RWPE1 (cell line): ENCODE measurements at regions not wholly inside any gene's neighbourhood (a gene's known extent, or its start where the extent isn't known, plus 50 kb on each side); places are given as distances from the start of the nearest gene placed in this dataset.

Source experiments
- CTCF ChIA-PET: fragments of 350-600 bp; sonication (Branson Sonifier 250); formaldehyde crosslinking; extraction: SDS; loops from one replicate; lab custom pipeline; 2021; lab: Yijun Ruan, JAX
- POLR2A ChIA-PET: fragments of 400-600 bp; formaldehyde crosslinking; extraction: SDS; loops from one replicate; lab custom pipeline; 2020; ENCODE audit warnings: antibody characterized with exemption; ENCODE audit not compliant: low non-redundant PET; lab: Yijun Ruan, JAX
- DNase-seq: peaks from one replicate; pipeline ENCODE4 v3.0.0; 2012; ENCODE audit warnings: low spot score
- H3K27ac ChIP-seq: fragments of 450-650 bp; 2 replicates; pipeline ENCODE4 v1.5.1; 2017
- TF ChIP-seq, protein P1 (sequence below): fragments of 450-650 bp; conservative IDR thresholded peaks from 2 replicates; pipeline ENCODE4 v1.5.1; 2017; ENCODE audit warnings: low read depth, mild to moderate bottlenecking

DNA sequence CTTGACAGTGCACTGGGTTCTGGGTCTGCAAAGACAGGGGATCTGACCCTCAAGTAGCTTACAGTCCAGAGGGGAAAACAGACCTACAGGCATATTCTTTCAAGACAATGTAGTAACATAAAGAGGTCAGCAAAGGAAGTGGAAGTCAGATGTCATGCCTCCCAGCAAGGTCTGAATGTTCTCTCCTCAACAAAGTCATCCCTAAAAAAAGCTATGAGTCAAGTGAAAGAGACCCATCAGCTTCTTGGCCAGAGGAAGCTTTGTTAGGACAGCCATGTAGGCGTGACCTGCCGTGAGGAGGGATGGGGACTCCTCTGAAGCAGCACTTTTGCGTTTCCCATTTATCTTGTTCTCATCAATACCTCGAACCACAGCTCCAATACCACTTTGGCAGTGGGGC, 331.6 kb upstream of the NR2F2 start:
- POLR2A ChIA-PET = no interaction called here
- no peak for DNase-seq
- CTCF ChIA-PET = interaction anchor here (0.6 kb wide), 1 partner anchor 328 kb away, joined by 3 read pairs; no protein-coding TSS in a partner anchor
- H3K27ac ChIP-seq = no peak overlapping the region
- TF ChIP-seq, protein P1, sequence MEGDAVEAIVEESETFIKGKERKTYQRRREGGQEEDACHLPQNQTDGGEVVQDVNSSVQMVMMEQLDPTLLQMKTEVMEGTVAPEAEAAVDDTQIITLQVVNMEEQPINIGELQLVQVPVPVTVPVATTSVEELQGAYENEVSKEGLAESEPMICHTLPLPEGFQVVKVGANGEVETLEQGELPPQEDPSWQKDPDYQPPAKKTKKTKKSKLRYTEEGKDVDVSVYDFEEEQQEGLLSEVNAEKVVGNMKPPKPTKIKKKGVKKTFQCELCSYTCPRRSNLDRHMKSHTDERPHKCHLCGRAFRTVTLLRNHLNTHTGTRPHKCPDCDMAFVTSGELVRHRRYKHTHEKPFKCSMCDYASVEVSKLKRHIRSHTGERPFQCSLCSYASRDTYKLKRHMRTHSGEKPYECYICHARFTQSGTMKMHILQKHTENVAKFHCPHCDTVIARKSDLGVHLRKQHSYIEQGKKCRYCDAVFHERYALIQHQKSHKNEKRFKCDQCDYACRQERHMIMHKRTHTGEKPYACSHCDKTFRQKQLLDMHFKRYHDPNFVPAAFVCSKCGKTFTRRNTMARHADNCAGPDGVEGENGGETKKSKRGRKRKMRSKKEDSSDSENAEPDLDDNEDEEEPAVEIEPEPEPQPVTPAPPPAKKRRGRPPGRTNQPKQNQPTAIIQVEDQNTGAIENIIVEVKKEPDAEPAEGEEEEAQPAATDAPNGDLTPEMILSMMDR = no peak

DNA sequence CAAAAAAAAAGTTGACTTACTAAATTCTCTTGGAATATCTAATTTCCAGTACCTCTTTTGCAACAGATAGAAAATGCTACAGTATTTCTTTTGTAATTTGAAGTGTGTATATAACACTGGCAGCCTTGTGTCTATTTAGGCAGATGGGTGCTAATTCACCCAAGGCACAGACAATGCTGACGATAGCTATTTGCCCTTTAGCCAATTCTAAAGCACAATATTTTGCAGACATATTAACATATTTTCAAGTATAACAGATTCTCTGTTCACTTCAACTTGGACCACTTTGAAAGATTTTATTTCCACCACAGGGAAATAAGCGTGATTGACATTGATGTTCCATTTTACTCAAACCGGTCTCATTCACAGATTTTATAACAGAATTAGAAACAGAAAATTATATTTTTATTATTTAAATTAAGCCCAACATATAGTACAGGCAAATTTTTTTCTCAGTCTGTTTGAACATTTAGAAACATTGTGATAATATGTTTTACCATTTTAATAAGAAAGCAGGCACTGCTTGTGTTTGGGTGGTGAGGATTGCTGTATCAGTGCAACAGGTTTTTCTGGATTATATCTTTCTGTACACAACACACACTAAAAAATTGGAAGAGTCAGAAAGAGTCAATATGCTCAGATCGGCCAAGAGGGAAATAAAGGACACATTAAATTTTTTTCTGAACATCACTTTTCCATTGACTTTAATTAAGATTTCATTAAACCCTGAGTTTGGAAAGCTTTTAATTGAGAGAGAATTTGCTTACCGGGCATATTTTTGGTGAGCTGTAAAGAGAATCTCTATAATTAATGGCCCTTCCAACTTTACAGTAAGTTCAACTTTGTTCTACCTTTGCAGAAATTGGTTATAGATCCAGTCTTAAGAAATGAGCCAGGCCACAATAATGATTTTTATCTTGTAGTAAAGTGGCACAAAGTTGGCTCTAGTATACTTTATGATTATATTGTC, 327.3 kb upstream of the NR2F2 start:
- no peak overlapping the region for H3K27ac ChIP-seq
- no peak for DNase-seq
- POLR2A ChIA-PET = no interaction called here
- TF ChIP-seq, protein P1 = no peak
- CTCF ChIA-PET = no interaction called here

DNA sequence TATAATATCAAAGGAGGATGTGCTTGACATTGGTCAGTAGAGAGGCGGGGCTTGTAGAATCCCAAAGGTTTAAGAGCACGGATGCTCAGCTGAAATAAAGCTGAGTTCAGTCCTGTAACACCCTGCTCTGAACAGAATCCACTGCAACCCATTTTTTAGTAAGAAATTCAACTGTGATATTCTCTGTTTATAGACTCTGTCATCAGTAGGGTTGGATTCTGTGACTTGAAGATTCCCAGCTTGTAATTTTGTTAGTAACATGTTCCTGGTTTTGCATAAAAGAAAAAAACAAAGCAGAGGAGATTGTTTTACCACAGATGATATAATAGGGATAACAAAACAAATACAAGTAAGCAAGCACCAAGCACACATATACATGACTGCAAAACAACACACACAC, 324.6 kb upstream of the NR2F2 start:
- no peak for DNase-seq
- no peak overlapping the region for H3K27ac ChIP-seq
- POLR2A ChIA-PET = no interaction called here
- CTCF ChIA-PET = no interaction called here
- TF ChIP-seq, protein P1 = no peak

DNA sequence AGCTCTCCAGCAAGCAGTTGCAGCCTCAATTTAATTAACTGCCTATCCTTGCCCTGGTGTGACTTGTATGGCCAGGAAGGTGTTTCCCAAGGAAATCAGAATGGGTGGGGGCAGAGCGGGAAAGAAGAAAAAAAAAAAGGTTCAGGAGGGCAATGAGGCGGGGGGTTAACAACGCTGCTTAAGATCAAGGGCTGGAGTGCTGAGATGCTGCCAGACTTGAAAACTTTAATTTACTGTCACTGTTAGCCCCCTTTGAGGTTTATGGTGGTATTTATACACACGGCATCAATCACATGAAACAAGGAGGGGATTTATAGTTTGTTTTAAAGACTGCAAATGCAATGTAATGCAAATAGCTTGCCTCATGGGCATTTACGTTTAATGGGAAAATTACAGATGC, 319.4 kb upstream of the NR2F2 start:
- no peak for DNase-seq
- POLR2A ChIA-PET = no interaction called here
- CTCF ChIA-PET = no interaction called here
- TF ChIP-seq, protein P1 = no peak
- no peak overlapping the region for H3K27ac ChIP-seq

DNA sequence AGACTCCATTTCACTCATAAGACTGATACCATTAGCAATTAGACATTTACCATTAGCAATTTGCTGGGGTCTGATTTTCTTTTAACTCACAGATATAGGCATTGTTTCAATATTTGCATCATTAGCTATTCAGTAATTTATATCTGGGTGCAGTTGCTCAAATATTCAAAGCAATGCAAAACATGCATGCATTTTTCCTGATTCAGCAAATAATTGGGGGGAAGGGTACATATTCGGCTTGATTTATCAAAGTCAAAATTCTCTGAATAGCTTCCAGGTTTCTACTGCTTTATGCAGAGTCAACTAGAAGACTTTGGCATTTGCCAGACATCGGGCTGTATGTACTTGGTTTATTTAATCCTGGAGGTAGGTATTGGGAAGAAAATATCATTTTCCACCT, 315.6 kb upstream of the NR2F2 start:
- TF ChIP-seq, protein P1 = no peak
- H3K27ac ChIP-seq = no peak overlapping the region
- ChIA-PET CTCF (interaction anchor here (0.6 to 0.7 kb wide), 2 partner anchors 15 to 405 kb away, joined by 3 to 5 read pairs; no protein-coding TSS in a partner anchor), POLR2A (interaction anchor here (0.6 kb wide), 1 partner anchor 39 kb away, joined by 3 read pairs; no protein-coding TSS in a partner anchor)
- DNase-seq = no peak

DNA sequence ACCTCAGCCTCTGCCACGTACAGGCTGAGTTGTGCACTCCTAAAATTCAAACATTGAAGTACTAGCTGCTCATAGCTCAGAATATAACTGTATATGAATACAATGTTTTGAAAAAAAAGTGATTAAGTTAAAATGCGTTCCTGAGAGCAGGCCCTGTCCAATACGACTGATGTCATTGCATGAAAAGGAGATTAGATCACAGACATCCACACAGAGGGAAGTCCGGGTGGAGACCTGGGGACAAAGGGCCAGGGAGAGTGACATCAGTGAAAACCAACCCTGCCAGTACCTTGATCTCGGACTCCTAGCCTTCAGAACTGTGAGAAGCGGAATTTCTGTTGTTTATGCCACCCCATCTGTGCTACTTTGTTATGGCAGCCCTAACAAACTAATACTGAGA, 311.4 kb upstream of the NR2F2 start:
- no peak for DNase-seq
- CTCF ChIA-PET = no interaction called here
- TF ChIP-seq, protein P1 = no peak
- POLR2A ChIA-PET = no interaction called here
- no peak overlapping the region for H3K27ac ChIP-seq
